HepG2 (cell line): ENCODE measurements at regions not wholly inside any gene's neighbourhood (a gene's known extent, or its start where the extent isn't known, plus 50 kb on each side); places are given as distances from the start of the nearest gene placed in this dataset.

ENCODE experiments used
- AKAP8 ChIP-seq: sonication (generic); formaldehyde crosslinking; IDR thresholded peaks from 2 replicates; pipeline ENCODE4 v1.5.1; 2020; ENCODE audit warnings: mild to moderate bottlenecking, missing genetic modification reagents
- CEBPB ChIP-seq: IDR thresholded peaks from 2 replicates; pipeline ENCODE4 v1.6.1; 2011; ENCODE audit warnings: low read depth, low read length, improper control_type of control experiment, borderline replicate concordance
- CSRNP2 ChIP-seq: sonication (generic); formaldehyde crosslinking; conservative IDR thresholded peaks from 2 replicates; pipeline ENCODE4 v1.8.0; 2022; ENCODE audit warnings: low read depth, missing genetic modification reagents
- EEA1 ChIP-seq: sonication (generic); formaldehyde crosslinking; IDR thresholded peaks from 2 replicates; pipeline ENCODE4 v1.5.1; 2020; ENCODE audit warnings: mild to moderate bottlenecking, missing genetic modification reagents, borderline replicate concordance
- HDAC1 ChIP-seq: sonication (generic); formaldehyde crosslinking; IDR thresholded peaks from 2 replicates; pipeline ENCODE4 v1.5.1; 2020; ENCODE audit warnings: mild to moderate bottlenecking, missing genetic modification reagents
- HES4 ChIP-seq: sonication (generic); formaldehyde crosslinking; IDR thresholded peaks from 2 replicates; pipeline ENCODE4 v1.9.0; 2021; ENCODE audit warnings: mild to moderate bottlenecking, missing genetic modification reagents, borderline replicate concordance
- JARID2 ChIP-seq: sonication (generic); formaldehyde crosslinking; IDR thresholded peaks from 2 replicates; pipeline ENCODE4 v1.8.1; 2023; ENCODE audit warnings: missing genetic modification reagents, inconsistent platforms; ENCODE audit not compliant: insufficient replicate concordance
- KDM3A ChIP-seq: IDR thresholded peaks from 2 replicates; pipeline ENCODE4 v1.6.1; 2018; ENCODE audit warnings: low read depth, missing compliant biosample characterization
- MTF1 ChIP-seq: sonication (generic); formaldehyde crosslinking; IDR thresholded peaks from 2 replicates; pipeline ENCODE4 v1.5.0; 2020; ENCODE audit warnings: missing genetic modification reagents
- NONO ChIP-seq, 2 experiments: fragments of 450-650 bp in 1 of 2; sonication (generic) in 1 of 2; formaldehyde crosslinking in 1 of 2; IDR thresholded peaks in 1 of 2; conservative IDR thresholded peaks in 1 of 2; 2 replicates each; pipeline versions ENCODE4 v1.6.1 to v1.8.0; 2017 to 2022; ENCODE audit warnings: mild to moderate bottlenecking in 1 of 2, missing genetic modification reagents in 1 of 2, moderate library complexity in 1 of 2
- RFX3 ChIP-seq: IDR thresholded peaks from 2 replicates; pipeline ENCODE4 v1.6.1; 2016; ENCODE audit warnings: missing biosample characterization, missing genetic modification reagents
- TRIM24 ChIP-seq: sonication (generic); formaldehyde crosslinking; IDR thresholded peaks from 2 replicates; pipeline ENCODE4 v1.8.0; 2022; ENCODE audit warnings: mild to moderate bottlenecking, missing genetic modification reagents
- USF2 ChIP-seq, 2 experiments: sonication (generic) in 1 of 2; formaldehyde crosslinking in 1 of 2; IDR thresholded peaks; 2 replicates each; pipeline versions ENCODE4 v1.5.1 to v1.6.1; 2011 to 2020; ENCODE audit warnings: borderline replicate concordance in 1 of 2, low read depth in 1 of 2, low read length in 1 of 2, mild to moderate bottlenecking in 1 of 2, missing genetic modification reagents in 1 of 2, moderate library complexity in 1 of 2
- ZC3H4 ChIP-seq: sonication (generic); formaldehyde crosslinking; IDR thresholded peaks from 2 replicates; pipeline ENCODE4 v1.4.0; 2020; ENCODE audit warnings: missing genetic modification reagents, borderline replicate concordance
- ZFP90 ChIP-seq: sonication (generic); formaldehyde crosslinking; IDR thresholded peaks from 2 replicates; pipeline ENCODE4 v1.8.0; 2022; ENCODE audit warnings: missing genetic modification reagents, mild to moderate bottlenecking, inconsistent platforms, borderline replicate concordance
- ZNF460 ChIP-seq: sonication (generic); formaldehyde crosslinking; IDR thresholded peaks from 2 replicates; pipeline ENCODE4 v1.5.1; 2020; ENCODE audit warnings: missing genetic modification reagents, mild to moderate bottlenecking, borderline replicate concordance
- ZNF674 ChIP-seq: sonication (generic); formaldehyde crosslinking; IDR thresholded peaks from 2 replicates; pipeline ENCODE4 v1.5.0; 2020; ENCODE audit warnings: low read depth, mild to moderate bottlenecking, missing genetic modification reagents
- ZNF710 ChIP-seq: sonication (generic); formaldehyde crosslinking; IDR thresholded peaks from 2 replicates; pipeline ENCODE4 v1.5.0; 2020; ENCODE audit warnings: mild to moderate bottlenecking, missing genetic modification reagents, borderline replicate concordance
- ZNF839 ChIP-seq: sonication (generic); formaldehyde crosslinking; IDR thresholded peaks from 2 replicates; pipeline ENCODE4 v1.4.0; 2020; ENCODE audit warnings: missing genetic modification reagents, mild to moderate bottlenecking, borderline replicate concordance
- TF ChIP-seq, protein P1 (sequence below): sonication (generic); formaldehyde crosslinking; IDR thresholded peaks from 2 replicates; pipeline ENCODE4 v1.9.0; 2022; ENCODE audit warnings: low read depth, missing genetic modification reagents
- TF ChIP-seq, protein P2 (sequence below): sonication (generic); IDR thresholded peaks from 2 replicates; pipeline ENCODE4 v1.6.1; 2016; ENCODE audit warnings: low read depth, borderline replicate concordance

DNA sequence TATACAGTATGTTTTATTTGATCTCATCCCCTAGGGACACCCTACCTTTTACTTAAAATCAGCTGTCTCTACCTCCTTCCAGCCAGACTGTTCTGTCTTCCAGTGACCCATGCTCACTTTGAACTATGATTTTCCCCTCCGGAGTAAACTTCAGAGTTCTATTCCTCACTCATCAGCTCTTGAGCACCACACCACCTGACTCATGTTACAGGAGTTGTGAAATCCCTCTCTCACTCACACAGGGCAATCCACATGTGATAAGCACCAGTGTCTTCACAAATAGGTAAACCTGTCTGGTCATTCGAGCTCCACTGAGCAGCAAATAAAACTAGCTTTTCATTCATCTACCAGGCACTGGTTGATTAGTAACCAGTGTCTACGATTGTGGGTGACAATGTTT lies 177.3 kb upstream of the BMP4 start (continued):
- peak; percentile 64 for TF ChIP-seq USF2 (IDR thresholded peaks at IDR 0.05; ENCODE audit: low read depth, low read length)
- no peak; the same call in 1 of the 2 replicates for TF ChIP-seq USF2 (CRISPR knock-in tag; IDR thresholded peaks at IDR 0.05; ENCODE audit: borderline replicate concordance)
- TF ChIP-seq ZNF839 (CRISPR knock-in tag), result no peak
- TF ChIP-seq ZNF710 (CRISPR knock-in tag), result peak; percentile 93; the same call in 1 of the 2 replicates
- TF ChIP-seq EEA1 (CRISPR knock-in tag), result no peak
- TF ChIP-seq ZFP90 (CRISPR knock-in tag), result peak; percentile 65; the same call in 1 of the 2 replicates
- peak; percentile 86 for TF ChIP-seq HDAC1 (CRISPR knock-in tag)
- no peak for TF ChIP-seq ZNF460
- TF ChIP-seq HES4 (CRISPR knock-in tag), result no peak
- TF ChIP-seq CEBPB, result peak; percentile 98
- TF ChIP-seq, protein P1, sequence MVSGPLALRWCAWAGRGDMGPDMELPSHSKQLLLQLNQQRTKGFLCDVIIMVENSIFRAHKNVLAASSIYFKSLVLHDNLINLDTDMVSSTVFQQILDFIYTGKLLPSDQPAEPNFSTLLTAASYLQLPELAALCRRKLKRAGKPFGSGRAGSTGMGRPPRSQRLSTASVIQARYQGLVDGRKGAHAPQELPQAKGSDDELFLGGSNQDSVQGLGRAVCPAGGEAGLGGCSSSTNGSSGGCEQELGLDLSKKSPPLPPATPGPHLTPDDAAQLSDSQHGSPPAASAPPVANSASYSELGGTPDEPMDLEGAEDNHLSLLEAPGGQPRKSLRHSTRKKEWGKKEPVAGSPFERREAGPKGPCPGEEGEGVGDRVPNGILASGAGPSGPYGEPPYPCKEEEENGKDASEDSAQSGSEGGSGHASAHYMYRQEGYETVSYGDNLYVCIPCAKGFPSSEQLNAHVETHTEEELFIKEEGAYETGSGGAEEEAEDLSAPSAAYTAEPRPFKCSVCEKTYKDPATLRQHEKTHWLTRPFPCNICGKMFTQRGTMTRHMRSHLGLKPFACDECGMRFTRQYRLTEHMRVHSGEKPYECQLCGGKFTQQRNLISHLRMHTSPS (CRISPR knock-in tag), result peak; percentile 60; the same call in 1 of the 2 replicates
- no peak for TF ChIP-seq ZNF674
- TF ChIP-seq NONO (IDR thresholded peaks at IDR 0.05), result no peak
- TF ChIP-seq NONO (CRISPR knock-in tag; conservative IDR thresholded peaks at IDR 0.05), result peak; percentile 63; the same call in 1 of the 2 replicates
- TF ChIP-seq, protein P2, sequence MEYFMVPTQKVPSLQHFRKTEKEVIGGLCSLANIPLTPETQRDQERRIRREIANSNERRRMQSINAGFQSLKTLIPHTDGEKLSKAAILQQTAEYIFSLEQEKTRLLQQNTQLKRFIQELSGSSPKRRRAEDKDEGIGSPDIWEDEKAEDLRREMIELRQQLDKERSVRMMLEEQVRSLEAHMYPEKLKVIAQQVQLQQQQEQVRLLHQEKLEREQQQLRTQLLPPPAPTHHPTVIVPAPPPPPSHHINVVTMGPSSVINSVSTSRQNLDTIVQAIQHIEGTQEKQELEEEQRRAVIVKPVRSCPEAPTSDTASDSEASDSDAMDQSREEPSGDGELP, result peak; percentile 84
- no peak for TF ChIP-seq MTF1 (CRISPR knock-in tag)
- no peak for TF ChIP-seq CSRNP2 (CRISPR knock-in tag)
- TF ChIP-seq KDM3A (CRISPR knock-in tag), result peak; percentile 61; the same call in 1 of the 2 replicates
- TF ChIP-seq JARID2 (CRISPR knock-in tag), result no peak
- TF ChIP-seq TRIM24 (CRISPR knock-in tag), result peak; percentile 79
- no peak for TF ChIP-seq ZC3H4 (CRISPR knock-in tag)
- TF ChIP-seq RFX3 (CRISPR knock-in tag), result 0 out of 2 replicates have a peak, but pooled peaks have one; percentile 12
- peak; percentile 75; the same call in 1 of the 2 replicates for TF ChIP-seq AKAP8 (CRISPR knock-in tag)
